HG02678 (cell line): ENCODE measurements at regions not wholly inside any gene's neighbourhood (a gene's known extent, or its start where the extent isn't known, plus 50 kb on each side); places are given as distances from the start of the nearest gene placed in this dataset.
"Not testable (repeated sequence)": the region's sequence is repeated elsewhere in the genome, so short reads cannot be mapped to it uniquely, and the experiment has no call there.

Source experiments
- ATAC-seq: cut with Tn5 transposase; IDR thresholded peaks from one replicate; pipeline ENCODE4 v1.9.1; 2021; ENCODE audit warnings: mild to moderate bottlenecking, moderate library complexity; ENCODE audit not compliant: unreplicated experiment

DNA sequence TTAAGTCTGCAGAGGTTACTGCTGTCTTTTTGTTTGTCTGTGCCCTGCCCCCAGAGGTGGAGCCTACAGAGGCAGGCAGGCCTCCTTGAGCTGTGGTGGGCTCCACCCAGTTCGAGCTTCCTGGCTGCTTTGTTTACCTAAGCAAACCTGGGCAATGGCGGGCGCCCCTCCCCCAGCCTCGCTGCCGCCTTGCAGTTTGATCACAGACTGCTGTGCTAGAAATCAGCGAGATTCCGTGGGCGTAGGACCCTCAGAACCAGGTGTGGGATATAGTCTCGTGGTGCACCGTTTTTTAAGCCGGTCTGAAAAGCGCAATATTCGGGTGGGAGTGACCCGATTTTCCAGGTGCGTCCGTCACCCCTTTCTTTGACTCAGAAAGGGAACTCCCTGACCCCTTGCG, 2146.3 kb upstream of the WWC1 start:
- ATAC-seq, result not testable (repeated sequence)

DNA sequence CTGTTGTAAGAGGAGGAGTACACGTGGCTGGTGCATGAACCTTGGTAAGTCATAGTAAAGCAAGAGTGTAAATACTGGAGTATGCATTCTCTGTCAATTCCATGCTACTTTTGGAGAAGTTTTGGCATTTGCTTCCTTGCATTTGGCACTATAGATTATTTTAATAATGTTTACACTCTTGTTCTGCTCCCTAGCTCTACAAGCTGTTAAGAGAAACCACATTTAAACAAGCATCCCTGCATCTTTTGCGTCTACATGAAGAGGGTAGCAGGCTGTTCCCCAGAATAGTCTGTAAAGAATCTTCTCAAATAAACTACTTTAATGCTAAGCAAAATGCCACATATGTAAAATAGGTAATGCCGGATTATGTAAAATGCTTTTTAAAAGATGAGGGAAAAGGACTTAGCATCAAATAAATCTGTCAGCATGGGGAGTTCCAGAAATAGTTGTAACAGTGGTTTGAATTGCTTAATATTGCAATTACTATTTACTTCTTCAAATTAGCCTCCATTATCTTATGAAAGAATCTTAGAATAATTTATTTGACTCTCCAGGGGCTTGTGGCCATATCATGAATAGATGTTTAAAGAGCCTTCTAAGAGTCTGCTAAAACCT, 2127.3 kb upstream of the WWC1 start:
- ATAC-seq, result no peak

DNA sequence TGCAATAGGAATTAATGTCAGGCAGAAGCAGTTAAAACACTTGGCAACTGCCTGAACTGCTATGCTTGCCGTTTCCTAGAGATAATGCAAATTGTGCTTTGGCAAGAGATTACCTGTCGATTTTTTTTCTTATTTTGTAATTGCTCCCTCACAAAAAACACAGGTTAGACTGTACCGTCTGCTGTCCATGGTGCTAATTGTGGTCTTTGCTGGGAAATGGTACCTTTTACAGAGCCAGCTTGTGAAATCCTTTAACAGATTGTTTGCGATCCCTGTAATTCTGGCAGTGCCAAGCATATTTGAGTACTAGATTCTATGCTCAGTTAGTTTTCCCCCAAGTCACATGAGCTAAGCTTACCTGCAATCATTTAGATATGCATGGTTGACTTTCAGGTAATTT, 2125.8 kb upstream of the WWC1 start:
- ATAC-seq, result no peak

DNA sequence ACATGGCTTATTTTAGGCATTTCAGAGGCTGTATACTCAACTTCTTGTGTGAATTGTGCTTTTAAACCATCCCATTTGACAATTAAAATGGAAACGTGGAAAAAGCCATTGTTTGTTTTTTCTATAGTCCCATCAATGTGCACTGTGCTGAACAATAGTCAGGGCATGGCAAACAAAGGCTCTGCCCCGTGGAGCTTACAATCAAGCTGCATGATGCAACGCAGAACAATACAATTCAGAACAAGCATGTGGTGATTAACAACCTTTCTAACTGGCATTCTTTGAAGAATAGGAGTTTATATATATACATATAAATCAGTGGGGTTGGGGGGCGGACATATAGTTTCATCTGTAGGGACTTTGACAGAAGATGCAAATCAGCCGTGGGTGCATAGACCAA, 2125.4 kb upstream of the WWC1 start:
- ATAC-seq, result no peak

DNA sequence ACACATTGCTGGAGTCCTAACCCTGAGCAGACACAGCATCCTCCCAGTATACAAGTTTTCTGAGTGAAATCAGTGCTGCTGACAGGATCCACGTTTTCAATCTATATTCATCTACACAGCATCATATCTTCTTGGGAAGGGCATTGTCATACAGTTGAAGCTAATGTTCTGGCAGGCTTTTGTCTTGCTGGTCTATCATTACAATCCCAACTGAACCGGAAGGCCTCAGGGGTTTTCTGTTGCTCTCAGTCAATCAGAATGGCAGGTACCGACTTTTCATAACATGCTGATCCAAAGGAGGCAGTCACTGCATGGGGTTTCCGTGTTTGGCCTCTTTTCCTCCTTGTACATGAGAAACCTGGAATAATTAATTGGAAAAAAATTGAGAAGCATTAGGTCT, 2118.8 kb upstream of the WWC1 start:
- ATAC-seq, result no peak

DNA sequence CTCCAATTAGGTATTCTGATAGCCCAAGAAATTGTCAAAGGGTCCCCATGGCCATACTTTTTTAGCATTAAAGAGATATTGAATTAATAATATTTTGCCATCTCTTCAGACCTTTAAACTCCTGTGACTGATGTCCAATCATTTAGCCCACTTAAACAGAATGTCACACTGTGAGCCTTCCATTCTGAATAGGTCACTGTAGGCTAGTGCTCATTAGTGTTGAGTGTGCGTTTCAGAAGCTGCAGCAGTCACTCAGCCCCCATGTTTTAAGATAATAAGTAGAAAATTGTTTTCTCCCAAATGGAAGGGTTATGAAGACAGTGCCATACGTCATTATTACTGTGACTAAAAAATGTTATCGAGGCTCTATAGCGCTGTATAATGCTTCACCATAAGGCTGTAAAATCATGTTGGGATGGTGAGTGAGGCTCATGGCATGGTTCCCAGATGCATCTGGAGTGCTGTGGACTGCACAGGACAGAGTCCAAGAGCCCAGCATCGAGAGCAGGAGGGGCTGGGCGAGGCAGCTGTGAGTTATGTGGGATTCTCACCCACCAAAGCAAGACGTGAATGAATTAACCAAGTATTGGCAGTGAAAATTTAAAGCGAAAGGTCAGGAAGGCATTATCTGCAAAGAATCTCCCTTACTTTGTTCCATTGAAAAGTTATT, 2112.9 kb upstream of the WWC1 start:
- no peak for ATAC-seq

DNA sequence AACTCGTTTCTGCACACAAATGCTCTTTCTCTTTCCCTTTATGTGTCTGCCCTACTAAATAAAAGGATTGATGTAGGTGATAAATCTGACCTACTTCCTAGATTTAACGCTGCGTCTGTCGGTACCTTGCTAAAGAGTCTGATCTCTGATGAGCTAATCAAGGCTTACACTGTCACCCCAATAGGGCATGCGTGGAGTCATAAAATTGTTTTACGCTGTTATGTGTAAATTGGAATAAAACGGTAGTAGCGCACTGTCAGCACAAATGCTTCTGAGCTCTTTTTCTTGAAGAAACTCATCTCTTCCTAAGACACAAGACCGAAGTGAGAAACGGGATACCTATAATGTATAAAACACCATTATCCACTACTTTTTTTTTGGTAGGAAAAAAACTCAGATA, 2106.3 kb upstream of the WWC1 start:
- no peak for ATAC-seq

DNA sequence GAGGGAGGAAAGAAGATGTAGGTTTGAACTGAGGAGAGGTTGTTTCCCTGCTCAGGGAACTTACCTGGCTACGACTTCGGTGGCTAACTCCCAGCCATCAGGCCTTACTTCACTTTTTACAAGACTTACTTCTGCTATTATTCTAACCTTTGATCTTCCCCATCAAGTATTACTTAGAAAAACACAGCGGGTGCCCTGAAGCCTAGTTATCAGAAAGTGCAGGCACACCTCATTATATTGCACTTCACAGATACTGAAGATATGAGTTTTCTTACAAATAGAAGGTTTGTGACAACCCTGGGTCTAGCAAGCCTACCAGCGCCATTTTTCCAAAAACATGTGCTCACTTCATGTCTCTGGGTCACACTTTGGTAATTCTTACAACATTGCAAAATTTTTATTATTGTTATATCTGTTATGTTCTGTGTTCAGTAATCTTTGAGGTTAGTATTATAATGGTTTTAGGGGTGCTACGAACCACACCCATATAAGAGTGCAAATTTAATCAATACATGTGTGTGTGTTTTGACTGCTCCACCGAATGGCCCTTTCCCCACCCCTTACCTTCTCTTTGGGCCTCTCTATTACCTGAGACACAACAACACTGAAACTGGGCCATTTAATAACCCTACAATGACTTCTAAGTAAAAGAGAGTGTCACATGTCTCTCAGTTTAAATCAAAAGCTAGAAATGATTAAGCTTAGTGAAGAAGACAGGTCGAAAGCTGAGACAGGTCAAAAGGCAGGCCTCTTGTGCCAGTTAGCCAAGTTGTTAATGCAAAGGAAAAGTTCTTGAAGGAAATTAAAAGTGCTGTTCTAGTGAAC, 2102.7 kb upstream of the WWC1 start:
- ATAC-seq, result no peak

DNA sequence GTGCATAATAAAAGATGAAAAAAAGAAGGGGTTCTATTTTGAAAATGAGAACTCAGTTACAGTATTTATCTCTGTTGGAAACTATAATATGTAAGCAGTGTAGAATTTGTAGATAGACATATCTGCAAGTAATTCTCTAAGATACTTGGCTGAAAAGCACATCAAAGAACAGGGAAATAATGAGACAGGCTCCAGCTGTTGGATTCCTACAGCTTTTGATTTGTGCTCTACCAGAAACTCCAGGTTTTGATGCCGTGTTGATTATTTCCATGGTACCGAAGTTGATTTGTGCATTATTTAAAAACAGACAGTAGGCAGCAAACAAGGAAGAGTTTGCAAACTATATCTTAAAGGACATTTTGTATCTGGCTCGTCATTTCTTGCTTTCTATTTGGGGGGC, 2098.7 kb upstream of the WWC1 start:
- no peak for ATAC-seq

DNA sequence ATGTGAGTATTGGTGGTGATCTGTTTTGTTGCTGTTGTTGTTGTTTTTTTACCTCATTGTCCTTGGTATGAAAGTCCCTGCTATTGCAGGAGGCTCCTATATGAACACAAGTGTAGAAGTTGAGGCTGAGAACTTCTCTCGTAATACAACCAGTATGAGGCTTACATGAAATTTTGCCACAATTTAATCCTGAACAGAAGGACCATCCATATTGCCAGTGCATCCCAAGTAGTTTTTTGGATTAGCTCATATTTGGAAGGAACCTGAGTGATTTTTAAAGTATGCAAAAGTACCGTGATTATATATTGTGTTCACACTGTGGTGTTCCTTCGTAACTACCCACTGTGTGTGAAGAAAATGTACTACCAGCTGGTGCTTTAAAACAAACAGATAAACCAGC, 2095.5 kb upstream of the WWC1 start:
- ATAC-seq, result no peak

DNA sequence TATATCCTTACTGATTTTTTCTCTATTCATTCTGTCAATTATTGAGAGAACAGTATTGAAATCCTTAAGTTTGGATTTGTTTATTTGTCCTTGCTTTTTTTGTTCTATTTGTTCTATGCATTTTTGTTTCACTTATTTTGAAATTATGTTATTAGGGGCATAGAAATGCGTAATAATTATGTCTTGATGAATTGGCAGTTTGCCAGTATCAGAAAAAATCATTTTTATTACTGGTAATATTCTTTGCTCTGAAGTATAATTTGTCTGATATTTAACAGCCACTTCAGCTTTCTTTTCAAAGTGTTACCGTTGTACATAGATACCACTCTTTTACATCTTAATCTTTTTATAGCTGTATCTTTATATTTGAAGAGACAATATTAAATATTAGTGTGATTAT, 2090.9 kb upstream of the WWC1 start:
- no peak for ATAC-seq

DNA sequence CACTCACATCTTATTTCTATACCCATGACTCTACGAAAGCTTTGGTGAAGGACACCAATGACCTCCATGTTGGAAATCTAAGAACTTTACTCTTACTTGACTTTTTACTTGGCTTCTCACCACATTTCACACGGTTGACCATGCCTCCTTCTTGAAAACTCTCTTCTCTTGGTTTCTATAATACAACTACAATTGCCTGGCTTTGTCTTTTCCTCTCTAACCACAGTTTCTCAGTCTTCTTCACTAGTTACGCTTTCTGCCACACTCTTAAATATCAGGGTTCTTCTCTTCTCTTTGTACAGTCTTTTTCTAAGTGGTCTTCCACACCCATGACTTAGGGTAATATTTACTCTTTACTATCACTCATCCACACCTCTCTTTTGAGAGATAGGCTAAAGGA, 2079.8 kb upstream of the WWC1 start:
- no peak for ATAC-seq

DNA sequence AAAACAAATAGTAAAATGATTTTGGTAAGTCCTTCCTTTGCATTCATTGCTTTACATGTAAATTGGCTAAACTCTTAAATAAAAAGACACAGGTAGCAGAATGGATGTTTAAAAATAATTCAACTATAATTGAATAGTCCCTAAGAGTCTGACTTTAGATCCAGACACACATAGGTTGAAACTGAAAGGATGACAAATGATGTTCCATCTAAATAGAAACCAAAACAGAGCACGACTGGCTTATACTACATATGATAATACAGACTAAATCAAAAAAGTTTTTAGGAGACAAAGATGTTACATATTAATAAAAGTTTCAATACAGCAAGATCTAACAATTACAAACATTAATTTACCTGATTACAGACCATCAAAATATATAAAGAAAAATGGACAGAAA, 2055.1 kb upstream of the WWC1 start:
- ATAC-seq, result no peak

DNA sequence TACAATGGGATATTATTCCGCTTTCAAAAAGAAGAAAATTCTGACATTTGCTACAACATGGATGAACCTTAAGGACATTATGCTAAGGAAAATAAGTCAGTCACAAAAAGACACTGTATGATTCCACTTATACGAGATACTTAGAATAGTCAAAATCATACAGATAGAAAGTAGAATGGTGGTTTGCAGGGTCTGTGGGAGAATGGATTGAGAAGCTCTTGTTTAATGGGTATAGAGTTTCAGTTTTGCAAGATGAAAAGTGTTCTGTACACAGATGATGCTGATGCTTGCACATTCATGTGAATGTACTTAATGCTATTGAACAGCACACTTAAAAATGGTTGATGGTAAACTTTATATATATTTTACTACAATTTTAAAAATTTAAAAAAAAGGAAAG, 2050.7 kb upstream of the WWC1 start:
- ATAC-seq, result no peak

DNA sequence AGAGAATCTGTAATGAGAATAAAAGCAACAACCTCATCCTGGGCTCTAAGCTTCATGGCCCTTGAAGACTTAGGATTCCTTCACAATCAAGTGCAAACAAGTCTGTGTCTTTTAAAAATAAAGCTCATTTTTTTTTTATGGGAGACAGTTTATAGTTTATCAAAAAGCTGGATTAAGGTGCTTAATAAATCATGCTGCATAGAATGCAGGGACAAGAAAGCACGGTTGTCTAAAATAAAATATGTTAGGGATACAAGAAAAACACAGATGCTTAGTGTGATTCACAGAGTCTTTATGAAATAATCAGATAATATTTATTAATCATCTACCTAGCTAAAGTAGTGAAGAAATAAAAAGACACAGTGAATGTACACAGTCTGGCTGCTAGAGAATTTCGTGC, 2045.9 kb upstream of the WWC1 start:
- ATAC-seq, result no peak

DNA sequence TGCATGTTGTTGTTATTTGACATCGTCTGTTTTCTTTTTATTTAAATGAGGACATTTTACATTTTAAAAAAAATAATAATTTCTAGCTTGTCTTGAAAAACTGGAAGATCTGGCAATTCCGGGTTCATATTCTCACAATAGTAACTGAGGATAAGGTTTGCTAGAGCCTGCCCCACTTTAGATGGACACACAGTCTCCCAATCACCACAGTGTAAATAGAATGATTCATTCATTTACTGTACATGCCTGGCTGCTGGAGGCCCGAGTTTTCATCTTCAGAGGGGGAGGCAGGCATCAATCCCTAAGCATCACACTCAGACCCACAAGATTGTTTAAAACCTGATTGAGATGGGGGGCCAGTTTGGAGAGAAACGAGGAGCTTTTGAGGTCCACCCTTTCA, 2039.7 kb upstream of the WWC1 start:
- no peak for ATAC-seq

DNA sequence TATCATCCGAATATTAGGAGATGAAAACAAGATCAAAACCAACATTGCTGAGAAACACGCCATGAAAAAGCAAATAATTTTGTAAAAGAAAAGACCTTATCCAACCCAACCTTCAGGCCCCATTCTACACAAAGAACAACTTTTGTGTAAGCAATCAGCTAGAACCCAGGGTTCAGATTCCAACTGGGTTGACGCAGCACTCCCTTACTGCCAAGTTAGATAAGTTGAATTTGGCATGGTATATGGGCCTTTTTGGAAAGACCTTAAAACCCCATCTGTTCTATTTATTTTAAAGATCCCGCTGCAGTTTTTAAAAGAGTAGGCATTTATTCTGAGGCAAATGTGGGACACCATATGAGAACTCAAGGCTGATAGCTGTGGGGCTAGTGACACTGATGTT, 2033.8 kb upstream of the WWC1 start:
- ATAC-seq, result no peak

DNA sequence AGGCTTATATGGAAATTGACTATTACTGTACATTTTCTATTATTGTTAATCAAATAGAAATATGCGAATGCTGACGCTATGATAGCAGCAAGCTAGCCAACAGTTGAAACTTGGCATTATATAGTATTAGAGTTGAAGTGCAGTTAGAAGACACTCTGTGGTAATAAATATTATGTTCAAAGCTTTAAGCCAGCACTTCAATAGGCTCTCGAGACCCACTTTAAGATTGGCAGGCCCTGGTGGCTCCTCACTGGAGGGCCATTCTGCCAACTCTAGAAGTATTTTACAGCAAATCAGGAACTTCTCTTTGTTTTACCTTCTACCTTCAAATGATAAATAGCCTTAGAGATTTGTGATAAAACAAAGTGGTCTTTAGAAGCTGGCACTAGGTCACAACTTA, 2029.0 kb upstream of the WWC1 start:
- ATAC-seq, result no peak

DNA sequence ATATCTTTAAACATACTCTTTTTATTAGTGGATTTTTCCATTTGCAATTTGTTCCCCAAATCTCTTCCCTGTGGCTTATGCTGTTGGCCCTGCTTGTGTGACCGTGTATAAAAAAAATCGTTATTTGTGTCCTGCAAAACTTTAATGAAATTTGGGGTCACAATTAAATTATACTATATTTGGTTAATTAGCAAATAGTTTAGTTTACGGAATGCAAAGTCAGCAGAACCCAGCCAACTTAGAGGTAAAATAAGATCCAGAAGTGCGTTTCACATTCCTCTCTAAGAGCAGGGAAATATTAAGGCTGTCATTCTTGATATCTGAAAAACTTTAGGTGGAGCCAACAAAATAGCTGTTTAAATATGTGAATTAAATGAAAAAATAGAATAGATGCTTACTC, 2023.5 kb upstream of the WWC1 start:
- ATAC-seq, result no peak

DNA sequence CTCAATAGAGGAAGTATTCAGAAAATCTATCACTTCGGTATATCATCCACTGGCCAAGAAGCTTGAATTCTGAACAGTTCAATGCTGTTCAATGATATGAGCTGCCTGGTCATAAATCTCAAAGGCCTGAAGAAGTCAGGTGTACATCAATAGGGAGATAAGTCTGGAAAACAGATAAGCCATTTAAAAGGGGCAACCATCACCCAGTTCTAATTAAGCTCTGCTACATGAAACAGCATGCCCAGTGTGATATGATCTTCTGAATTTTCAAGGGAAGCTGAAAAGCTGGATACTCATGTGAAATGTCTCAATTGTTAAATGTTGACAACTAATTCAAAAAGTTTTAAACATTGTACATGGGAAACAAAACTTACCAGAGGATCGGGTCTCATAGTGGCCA, 2020.7 kb upstream of the WWC1 start:
- no peak for ATAC-seq

DNA sequence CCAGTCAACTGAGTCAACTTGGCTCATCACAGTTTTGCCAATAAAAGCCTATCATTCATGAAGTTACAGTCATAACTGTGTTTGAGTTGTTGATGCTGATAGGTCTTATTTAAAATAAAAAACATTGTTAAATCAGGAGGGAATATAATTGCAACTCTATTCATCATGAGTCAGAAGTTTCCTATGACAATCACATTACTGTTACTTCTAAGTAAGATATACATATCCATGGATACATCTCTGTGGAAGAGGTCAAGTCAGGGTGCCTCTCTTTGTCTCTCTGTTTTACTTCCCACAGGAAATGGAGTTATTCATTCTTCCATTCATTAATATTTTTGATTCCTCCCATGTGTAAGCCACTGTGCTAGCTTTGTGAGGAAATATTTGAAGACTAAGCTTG, 2015.4 kb upstream of the WWC1 start:
- no peak for ATAC-seq

DNA sequence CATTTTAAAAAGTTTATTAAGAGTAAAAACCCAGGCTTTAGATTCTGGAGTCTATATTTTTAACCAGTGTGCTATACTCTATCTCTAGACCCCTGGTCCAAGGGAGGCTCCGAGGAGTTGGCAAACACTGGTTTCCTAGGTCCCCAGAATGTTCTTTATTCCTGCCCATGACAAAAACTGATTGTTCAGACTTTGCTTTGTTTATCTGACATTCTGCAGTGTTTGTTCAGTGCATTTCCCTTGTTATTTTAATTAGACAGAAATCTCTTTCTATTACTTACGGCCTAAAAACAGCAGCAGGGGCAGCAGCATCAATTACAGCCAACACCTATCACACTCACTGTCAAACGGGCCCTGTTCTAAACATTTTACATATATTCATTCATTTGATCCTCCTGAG, 2011.6 kb upstream of the WWC1 start:
- no peak for ATAC-seq
